ENCODE measurements at regions not wholly inside any gene's neighbourhood (a gene's known extent, or its start where the extent isn't known, plus 50 kb on each side); places are given as distances from the start of the nearest gene placed in this dataset.

DNA sequence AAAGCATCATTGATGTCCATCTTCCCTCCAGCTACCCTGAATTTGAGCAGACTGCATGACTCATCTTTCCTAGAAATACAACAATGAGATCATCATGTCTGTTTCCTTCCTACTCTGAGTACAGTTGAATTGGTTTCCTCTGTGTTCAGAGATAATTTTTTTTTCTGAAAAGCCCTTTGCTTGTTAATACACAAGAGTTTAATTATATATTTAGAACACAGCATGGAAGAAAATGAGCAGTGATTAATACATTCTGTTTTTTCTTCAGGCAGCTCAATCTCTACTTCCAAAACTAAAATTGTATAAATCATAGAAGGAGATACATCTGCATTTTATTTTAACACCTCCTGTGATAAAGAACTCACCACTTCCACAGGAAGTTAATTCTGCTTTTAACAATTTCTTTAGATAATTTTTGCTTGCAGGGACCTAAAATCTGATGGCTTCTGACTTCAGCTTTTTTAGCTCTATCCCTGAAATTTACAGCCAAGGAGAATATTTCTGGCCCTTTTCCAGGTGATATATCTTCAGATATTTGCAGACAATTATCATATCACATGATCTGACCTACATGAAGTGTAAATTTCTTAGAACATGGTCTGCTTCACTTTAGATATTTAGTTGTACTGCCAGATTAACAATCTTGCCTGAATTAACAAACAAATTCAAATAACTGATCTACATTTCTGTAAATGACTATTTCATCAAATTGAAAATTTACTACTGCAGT lies 249.0 kb downstream of the TRIB2 start:
- Mint-ChIP-seq H3K27ac (no peak overlapping the region), H3K9me3 (no peaks in the 10 kb centered on the region), H3K27me3 (ENCODE audit: insufficient read depth, low read depth, poor library complexity) (peaks cover 2% of the 10 kb centered on the region), H3K4me1 (peaks cover 3% of the 10 kb centered on the region; the same call in 2 of the 3 replicates), H3K4me3 (no peak overlapping the region), H3K36me3 (ENCODE audit: low read depth) (no peaks in the 10 kb centered on the region)
- DNase-seq (ENCODE audit: low spot score) (no peak), ATAC-seq (no peak)
- Histone ChIP-seq H3K27ac (ENCODE audit: low read depth) (no peak overlapping the region), H3K4me3 (no peak overlapping the region), H3K36me3 (ENCODE audit: insufficient read depth) (no peaks in the 10 kb centered on the region), H3F3A (replicated peaks; ENCODE audit: low read depth) (no peaks in the 10 kb centered on the region), H3K4me2 (no peak overlapping the region), H3K27me3 (ENCODE audit: insufficient read depth) (no peaks in the 10 kb centered on the region), H3K9me2 (ENCODE audit: insufficient read depth) (no peaks in the 10 kb centered on the region), H2AFZ (no peak overlapping the region), H4K20me1 (replicated peaks; ENCODE audit: insufficient read depth) (no peaks in the 10 kb centered on the region), H3K79me2 (replicated peaks; ENCODE audit: insufficient read depth) (no peaks in the 10 kb centered on the region), H3K4me1 (ENCODE audit: insufficient read depth) (peaks cover 4% of the 10 kb centered on the region; the same call in 1 of the 2 replicates)
- no peak for TF ChIP-seq ETS1 (IDR thresholded peaks at IDR 0.05)
- no peak for TF ChIP-seq CREB1 (CRISPR knock-in tag; IDR thresholded peaks at IDR 0.05; ENCODE audit: low read depth)
- TF ChIP-seq, protein P1, sequence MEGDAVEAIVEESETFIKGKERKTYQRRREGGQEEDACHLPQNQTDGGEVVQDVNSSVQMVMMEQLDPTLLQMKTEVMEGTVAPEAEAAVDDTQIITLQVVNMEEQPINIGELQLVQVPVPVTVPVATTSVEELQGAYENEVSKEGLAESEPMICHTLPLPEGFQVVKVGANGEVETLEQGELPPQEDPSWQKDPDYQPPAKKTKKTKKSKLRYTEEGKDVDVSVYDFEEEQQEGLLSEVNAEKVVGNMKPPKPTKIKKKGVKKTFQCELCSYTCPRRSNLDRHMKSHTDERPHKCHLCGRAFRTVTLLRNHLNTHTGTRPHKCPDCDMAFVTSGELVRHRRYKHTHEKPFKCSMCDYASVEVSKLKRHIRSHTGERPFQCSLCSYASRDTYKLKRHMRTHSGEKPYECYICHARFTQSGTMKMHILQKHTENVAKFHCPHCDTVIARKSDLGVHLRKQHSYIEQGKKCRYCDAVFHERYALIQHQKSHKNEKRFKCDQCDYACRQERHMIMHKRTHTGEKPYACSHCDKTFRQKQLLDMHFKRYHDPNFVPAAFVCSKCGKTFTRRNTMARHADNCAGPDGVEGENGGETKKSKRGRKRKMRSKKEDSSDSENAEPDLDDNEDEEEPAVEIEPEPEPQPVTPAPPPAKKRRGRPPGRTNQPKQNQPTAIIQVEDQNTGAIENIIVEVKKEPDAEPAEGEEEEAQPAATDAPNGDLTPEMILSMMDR (conservative IDR thresholded peaks at IDR 0.05; ENCODE audit: low read depth in 2 of 2) = no peak
- TF ChIP-seq ZNF114 (CRISPR knock-in tag; IDR thresholded peaks at IDR 0.05) = no peak
- TF ChIP-seq STAT1 (IDR thresholded peaks at IDR 0.05; ENCODE audit: unreplicated experiment) = no peak
- no peak for TF ChIP-seq EZH2phosphoT487 (IDR thresholded peaks at IDR 0.05; ENCODE audit: unreplicated experiment)

DNA sequence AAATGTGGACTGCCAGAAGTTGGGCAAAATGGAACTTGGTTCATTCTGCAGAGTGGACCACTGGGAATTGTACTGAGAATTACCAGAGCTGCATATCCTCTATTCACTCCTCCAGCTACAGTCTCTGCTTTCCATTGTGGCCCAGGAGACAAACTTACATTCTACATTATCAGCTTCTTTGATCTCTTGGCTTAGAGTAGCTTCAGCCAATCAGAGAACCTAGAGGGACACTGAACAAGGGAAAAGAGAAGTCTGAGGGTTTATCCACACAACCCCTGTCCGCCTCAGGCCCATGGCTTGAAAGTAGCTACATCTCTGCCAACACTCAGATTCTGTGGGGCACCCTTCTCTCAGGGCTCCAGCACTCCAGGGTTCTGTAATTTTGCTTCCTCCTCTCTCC lies 251.1 kb downstream of the TRIB2 start:
- Histone ChIP-seq H3K79me2 (replicated peaks; ENCODE audit: insufficient read depth) (no peaks in the 10 kb centered on the region), H3K27me3 (ENCODE audit: insufficient read depth) (no peaks in the 10 kb centered on the region), H2AFZ (no peak overlapping the region), H3K9me2 (ENCODE audit: insufficient read depth) (no peaks in the 10 kb centered on the region), H3K4me2 (no peak overlapping the region), H3K27ac (ENCODE audit: low read depth) (no peak overlapping the region), H3F3A (replicated peaks; ENCODE audit: low read depth) (no peaks in the 10 kb centered on the region), H4K20me1 (replicated peaks; ENCODE audit: insufficient read depth) (no peaks in the 10 kb centered on the region), H3K36me3 (ENCODE audit: insufficient read depth) (no peaks in the 10 kb centered on the region), H3K4me1 (ENCODE audit: insufficient read depth) (peaks cover 4% of the 10 kb centered on the region; the same call in 1 of the 2 replicates), H3K4me3 (no peak overlapping the region)
- Mint-ChIP-seq H3K36me3 (ENCODE audit: low read depth) (peaks cover 5% of the 10 kb centered on the region; the same call in 2 of the 3 replicates), H3K4me1 (peaks cover 3% of the 10 kb centered on the region; the same call in 2 of the 3 replicates), H3K27ac (no peak overlapping the region), H3K4me3 (no peak overlapping the region), H3K9me3 (peaks cover 6% of the 10 kb centered on the region), H3K27me3 (ENCODE audit: insufficient read depth, low read depth, poor library complexity) (peaks cover 2% of the 10 kb centered on the region)
- DNase-seq (ENCODE audit: low spot score) (no peak), ATAC-seq (no peak)
- TF ChIP-seq, protein P1 (conservative IDR thresholded peaks at IDR 0.05; ENCODE audit: low read depth in 2 of 2) = no peak
- TF ChIP-seq ZNF114 (CRISPR knock-in tag; IDR thresholded peaks at IDR 0.05) (no peak), EZH2 (IDR thresholded peaks at IDR 0.05; ENCODE audit: low read depth, unreplicated experiment) (no peak)
